GM19099 (cell line): ENCODE measurements at regions not wholly inside any gene's neighbourhood (a gene's known extent, or its start where the extent isn't known, plus 50 kb on each side); places are given as distances from the start of the nearest gene placed in this dataset.

Experiments used
- POLR2A ChIP-seq: IDR thresholded peaks from 3 replicates; pipeline ENCODE4 v1.6.1; 2011; ENCODE audit warnings: low read depth; ENCODE audit not compliant: insufficient read length; ENCODE audit errors: extremely low read depth

- TF ChIP-seq POLR2A: no peak
Observed at GRCh38 chr1:199242147-199242546, 603.3 kb downstream of the PTPRC start.

- TF ChIP-seq POLR2A: no peak
Observed at GRCh38 chr1:199242601-199243000, 603.8 kb downstream of the PTPRC start.

- TF ChIP-seq POLR2A: no peak
Observed at GRCh38 chr1:199243423-199244061, 604.7 kb downstream of the PTPRC start.

GRCh38 chr1:199245946-199246345 is 607.1 kb downstream of the PTPRC start:
- no peak for TF ChIP-seq POLR2A

GRCh38 chr1:199246716-199247115 is 607.9 kb downstream of the PTPRC start:
- no peak for TF ChIP-seq POLR2A

- TF ChIP-seq POLR2A: no peak
Observed at GRCh38 chr1:199247891-199248290, 609.1 kb downstream of the PTPRC start.

GRCh38 chr1:199261328-199261727 is 622.5 kb downstream of the PTPRC start:
- TF ChIP-seq POLR2A: no peak

GRCh38 chr1:199264283-199264682 is 625.4 kb downstream of the PTPRC start:
- TF ChIP-seq POLR2A: no peak

- TF ChIP-seq POLR2A: no peak
Observed at GRCh38 chr1:199264911-199265310, 626.1 kb downstream of the PTPRC start.

- TF ChIP-seq POLR2A: no peak
Observed at GRCh38 chr1:199265319-199265718, 626.5 kb downstream of the PTPRC start.

- no peak for TF ChIP-seq POLR2A
Observed at GRCh38 chr1:199269241-199269640, 630.4 kb downstream of the PTPRC start.

- no peak for TF ChIP-seq POLR2A
Observed at GRCh38 chr1:199272139-199272544, 633.3 kb downstream of the PTPRC start.

GRCh38 chr1:199272628-199273086 is 633.8 kb downstream of the PTPRC start:
- TF ChIP-seq POLR2A: no peak

- TF ChIP-seq POLR2A: no peak
Observed at GRCh38 chr1:199273837-199274379, 635.1 kb downstream of the PTPRC start.

GRCh38 chr1:199279067-199279466 is 640.2 kb downstream of the PTPRC start:
- TF ChIP-seq POLR2A: no peak

- TF ChIP-seq POLR2A: no peak
Observed at GRCh38 chr1:199279872-199280645, 641.2 kb downstream of the PTPRC start.
